ELR (cell line): ENCODE measurements at regions not wholly inside any gene's neighbourhood (a gene's known extent, or its start where the extent isn't known, plus 50 kb on each side); places are given as distances from the start of the nearest gene placed in this dataset.

Experiments
- DNase-seq: peaks from one replicate; pipeline ENCODE4 v3.0.0-alpha.2; 2015; ENCODE audit warnings: low read depth

DNA sequence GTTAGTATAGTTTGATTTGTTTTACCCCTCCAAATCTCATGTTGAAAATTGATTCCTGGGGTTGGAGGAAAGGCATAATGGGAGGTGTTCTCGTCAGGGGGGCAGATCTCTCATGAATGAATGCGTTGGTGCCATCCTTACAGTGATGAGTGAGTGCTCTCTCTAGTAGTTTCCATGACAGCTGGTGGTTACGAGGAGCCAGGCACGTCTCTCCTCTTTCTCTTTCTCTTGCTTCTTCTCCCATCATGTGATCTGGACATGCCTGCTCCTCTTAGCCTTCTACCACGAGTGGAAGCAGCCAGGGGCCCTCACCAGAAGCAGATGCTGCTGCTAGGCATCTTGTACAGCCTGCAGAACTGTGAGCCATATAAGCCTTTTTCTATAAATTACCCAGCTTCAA lies 454.1 kb downstream of the EFNA5 start:
- DNase-seq: no peak

DNA sequence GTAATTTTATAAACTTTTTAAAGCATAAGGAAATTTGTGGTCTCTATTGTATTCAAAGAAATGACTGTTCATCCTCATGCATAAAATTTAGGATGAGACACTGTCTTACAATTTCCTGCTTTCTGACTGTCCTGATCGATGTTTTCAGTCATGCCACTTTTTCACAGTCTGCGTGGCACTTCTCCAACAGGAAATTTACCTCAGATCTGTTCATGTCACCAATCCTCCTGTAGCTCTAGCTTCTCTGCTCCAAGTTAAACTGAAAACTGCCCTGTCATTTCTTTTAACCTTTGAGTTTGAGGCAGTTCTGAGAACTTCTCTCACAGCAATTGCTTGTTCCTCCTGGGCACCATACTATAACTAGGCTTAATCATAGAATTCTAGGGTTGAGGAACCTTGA lies 455.1 kb downstream of the EFNA5 start:
- DNase-seq: peak; percentile 52

DNA sequence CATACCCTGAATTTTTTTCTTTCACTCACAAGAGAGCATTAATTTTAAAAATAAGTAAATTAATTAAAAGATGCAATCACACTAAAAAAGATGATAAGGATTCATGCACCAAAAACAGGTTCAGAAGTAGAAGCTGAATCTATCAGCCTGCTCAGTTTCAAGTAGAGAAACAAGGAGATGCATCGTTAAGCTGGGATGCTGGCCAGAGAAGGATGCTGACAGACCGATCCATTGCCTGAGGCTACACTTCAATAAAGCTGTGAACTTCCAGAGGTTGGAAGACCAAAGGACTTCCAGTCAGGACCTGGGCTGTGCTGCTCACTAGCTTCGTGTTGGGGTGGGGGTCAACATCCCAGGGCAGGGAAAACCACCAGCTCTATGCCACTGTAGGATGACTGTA lies 457.7 kb downstream of the EFNA5 start:
- peak; percentile 33 for DNase-seq

DNA sequence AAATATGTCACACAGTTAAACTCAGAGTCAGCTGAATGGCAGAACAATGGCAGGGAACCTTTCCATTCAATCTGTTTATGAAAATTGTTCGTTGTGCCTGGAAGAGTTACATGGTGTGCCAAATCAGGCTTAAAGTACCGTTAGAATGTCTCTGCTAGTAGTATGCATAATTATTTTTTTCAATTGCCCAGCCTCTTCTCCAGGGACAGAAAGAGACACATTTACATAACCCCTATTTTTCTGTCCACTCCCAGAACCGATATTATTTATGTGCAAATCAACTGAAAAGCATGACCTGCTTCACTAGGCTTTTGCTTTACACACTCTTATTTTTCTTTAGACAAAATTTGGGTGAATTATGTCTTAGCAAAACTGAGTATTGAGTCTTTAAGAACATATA lies 459.1 kb downstream of the EFNA5 start:
- no peak for DNase-seq

DNA sequence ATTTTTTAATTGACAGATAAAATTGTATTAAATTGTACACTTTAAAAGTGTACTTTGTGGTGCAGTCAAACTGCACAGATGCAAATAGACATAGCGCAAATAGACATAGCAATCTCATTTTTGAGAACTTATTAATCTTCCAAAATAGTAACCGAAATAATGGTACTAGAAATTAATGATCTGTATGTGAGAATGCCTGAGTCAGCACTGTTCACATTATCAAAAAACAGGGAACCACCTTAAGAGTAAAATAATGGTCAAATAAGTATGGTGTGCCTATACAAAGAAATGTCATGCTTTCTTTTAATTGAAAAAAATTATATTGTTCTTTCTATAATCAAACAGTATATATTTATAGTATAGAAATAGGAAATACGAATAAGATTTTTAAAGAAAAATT lies 461.9 kb downstream of the EFNA5 start:
- no peak for DNase-seq

DNA sequence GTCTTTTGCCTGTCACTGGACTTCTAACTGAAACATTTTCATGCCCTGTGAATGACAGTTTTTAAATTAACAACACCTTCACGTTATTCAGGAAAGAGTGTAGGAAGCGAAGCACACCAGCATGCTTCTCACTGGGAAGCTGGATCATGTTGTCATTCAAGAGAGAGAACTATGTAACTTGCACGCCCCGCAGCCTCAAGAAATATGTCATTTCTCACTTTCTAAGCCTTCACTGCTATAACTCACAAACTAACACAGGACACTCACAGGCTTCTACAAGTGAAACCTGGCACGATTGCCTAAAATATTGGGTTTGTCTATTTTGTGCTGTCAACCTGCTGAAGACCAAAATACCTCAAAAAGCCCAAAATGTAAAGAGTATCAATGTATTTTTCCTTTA lies 466.3 kb downstream of the EFNA5 start:
- no peak for DNase-seq

DNA sequence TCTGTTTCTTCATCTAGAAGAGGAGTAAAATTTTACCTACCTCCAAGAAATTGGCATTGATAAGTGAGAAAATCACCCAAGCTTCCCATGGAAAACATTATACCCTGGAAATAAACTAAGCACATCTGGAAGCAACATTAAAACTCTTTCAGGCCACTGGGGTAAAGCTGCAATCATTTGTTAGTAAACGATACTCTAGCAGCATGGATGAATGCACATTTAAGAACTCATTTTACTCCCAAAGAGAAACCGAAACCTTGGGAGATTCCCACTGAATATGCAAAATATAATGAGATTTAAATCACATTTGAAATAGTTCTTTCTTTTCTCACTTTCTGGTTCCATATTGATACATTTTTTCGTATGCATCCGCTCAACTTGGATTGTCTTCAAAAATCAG lies 467.5 kb downstream of the EFNA5 start:
- no peak for DNase-seq

DNA sequence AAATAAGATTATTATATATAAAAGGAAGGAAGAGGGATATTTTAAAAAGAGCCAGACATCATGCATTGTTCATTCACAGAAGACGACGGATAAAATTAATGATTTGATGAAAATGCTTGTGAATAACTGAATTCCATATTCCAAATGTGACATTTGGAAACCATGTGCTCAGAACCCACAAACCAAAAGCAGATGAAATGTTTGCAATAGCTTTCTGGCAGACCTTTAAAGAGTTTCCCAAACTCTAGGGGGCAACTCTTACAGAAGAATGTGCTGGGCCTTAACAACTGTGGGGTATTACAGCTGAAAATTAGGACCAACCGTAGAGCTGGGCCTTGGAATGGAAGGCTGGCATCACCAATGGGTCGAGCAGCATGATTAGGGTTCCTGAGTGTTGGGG lies 471.0 kb downstream of the EFNA5 start:
- DNase-seq: no peak

DNA sequence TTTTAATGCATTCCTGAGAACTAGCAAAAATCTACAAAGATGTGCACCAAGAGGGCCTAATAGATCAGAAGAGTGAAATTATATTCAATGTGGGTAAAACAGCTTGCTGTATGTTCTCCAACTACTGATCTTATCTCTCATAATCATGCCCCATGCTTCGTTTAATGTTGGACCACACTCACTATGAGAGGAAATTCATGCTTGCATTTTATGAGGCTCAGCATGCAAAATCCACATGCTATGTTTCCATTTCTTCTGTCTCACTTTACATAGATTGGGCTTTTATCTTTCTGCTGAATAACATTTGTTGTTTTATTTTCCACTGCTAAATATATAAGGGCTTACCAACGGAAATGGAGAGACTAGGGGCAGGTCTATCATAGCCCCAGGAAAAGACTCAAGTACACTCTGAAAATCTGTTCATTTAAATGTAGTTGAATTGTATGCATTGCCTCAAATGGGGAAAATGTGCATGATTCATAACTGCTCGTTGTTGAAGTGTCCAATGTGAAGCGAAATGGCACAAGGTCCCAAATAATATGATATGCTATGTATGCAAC lies 474.2 kb downstream of the EFNA5 start:
- DNase-seq: no peak

DNA sequence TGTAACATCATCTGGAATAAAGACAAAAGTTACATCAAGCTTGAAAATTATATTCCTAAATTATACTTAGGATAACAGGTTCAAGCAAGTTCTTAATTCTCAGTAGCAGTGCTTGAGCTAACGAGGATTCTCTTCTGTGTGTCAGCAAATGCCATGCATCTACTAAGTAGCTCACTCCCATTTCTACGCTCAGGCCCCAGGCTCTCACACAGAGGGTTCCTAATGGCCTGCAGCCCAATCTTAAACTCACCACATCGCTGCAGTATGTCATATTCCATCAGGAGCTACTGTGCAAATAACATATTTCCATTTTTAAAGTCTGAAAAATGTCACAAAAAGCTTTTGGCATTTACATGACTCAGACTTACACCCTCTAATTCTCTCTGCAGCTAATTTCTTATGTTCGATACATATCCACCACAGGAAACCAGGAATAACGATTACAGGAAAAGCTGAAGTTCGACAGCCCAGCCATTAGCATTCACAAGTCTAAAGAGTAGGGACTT lies 474.8 kb downstream of the EFNA5 start:
- DNase-seq: no peak

DNA sequence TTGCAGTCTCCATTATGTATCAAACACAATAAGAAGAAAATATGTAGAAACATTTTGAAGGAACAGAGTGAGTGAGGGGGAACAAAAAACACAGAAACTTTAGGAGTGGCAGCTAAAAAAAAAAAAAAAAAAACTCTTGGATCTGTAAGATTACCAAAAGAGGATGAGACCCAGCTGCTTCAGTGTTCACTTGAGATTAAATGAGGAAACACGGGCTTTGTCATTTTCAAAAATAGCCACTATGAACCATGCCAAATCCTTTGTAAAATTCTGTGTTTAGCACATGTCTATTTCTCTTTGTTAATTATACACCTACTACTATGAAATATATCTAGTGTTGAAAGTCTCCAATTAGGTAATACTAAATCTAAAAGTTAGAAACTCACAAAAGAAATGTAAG lies 485.9 kb downstream of the EFNA5 start:
- DNase-seq: no peak

DNA sequence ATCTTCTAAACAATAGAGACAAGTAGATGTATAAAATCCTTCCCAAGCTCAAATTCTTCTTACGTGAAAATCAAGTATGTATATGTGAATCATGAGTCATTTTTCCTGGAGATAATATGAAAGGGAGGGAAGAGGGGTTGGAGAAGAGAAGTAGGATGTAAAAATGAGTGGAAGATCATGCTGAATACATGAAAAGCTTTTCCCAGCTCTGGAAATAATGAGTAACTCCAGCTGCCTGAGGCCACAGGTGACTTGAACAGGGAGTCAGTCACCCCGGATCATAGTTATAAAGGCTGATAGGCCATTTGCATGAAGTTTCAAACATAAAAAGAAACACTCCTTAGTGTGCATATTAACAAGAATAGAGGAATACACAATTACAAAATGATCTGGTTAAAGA lies 486.7 kb downstream of the EFNA5 start:
- DNase-seq: peak; percentile 17

DNA sequence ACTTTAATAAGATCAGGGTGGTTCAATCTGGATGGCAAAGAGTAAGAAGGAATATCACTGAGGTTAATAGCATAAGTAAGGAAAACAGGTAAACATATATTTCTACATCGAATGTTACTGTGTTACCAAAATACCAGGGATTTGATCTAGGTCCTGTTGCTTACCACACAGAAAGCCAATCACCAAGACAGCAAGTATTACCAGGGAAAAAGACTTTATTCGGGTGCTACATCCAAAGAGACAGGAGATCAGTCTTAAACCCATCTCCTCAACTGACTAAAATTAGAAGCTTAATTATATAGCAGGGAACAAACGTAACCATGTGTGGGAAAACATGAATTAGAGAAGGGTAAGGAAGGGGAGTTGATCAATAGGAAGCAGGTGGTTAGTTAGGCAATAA lies 500.1 kb downstream of the EFNA5 start:
- no peak for DNase-seq

DNA sequence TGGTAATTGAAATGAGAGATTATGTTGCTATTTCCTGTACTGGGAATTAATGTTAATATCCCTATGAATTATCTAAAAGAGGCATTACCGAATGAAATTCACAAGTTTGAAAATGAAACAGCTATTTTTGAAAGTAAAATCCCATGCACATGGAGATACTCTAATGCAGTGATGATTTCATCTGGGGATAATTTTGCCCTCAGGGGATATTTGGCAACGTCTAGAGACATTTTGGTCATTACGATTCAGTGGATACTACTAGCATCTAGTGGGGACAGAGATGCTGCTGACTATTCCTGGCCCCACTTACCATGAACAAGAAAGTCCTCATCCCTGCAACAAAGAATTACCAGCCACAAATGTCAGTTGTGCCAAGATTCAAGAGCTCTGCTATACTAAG lies 500.9 kb downstream of the EFNA5 start:
- peak; percentile 36 for DNase-seq

DNA sequence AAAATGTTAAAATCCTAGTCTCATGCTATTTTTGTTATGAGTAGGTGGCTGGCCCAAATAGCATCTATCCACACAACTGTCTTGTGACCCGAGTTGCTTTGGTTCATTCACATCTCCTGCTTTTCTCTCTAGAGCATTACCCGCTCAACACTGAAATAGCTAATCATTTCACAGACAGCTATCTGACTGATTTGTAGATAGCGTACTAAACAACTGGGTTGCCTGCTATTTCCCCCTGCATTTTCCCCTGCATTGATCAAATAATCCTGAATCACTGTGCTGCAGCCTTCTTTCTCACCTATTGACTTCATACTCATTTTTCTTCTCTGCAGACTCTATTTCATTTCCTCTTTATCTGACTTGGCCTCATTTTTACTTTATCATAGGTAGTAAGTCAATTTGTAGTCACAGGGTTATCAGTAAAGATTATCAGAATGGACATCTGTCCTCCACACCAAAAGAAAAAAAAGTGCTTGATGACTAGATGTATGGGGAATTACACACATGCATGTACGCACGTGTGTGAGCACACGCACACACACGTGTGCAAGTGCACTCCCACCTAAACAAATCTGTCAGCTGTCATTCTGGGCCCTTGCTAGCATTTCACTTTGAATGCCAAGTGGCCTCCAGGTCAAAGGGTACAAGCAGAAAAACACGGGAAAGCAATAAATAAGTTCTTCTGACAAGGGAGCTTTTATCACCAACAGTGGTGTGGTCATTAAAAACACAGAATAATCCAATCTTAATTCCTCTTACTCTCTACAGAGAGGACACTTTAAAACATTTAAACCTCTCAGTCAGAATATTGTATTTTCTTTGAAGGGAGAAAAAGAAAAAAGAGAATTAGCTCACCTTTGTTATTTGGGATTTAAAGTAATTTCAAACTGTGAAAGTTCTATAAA lies 501.6 kb downstream of the EFNA5 start:
- DNase-seq: no peak

DNA sequence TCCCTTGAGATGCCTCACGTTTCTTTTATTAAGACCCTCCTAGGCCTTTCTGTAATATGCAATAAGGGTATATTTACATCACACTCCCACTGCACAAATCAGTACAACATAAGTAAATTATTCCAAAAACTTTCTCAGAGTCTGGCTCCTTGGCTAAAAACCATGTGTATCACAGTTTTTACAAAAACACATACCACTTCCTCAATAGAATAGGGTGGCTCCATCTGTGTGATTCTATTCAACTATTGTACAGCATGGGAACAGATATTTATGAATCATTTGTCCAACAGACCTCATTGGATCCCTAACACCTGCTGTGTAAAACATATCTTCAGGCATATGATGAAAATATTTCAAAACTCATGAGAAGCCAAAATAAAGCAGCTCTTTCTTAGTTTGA lies 502.7 kb downstream of the EFNA5 start:
- DNase-seq: no peak

DNA sequence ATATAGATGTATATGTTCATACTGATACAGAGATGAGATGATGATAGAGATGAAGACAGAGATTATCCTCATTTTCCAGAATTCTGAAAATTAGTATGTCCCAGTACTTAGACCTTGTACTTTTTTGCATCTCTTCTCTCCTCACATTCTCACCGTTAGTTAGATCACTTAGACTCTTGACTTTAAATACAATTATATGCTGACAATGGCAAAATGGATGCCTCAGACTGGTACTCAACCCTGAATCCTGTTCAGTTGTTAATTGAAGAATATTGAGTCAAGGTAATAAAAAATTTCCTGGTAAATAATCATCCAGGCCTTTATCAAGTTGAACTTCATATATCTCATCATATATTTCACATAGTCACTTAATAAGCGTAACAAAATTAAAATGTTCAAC lies 505.4 kb downstream of the EFNA5 start:
- no peak for DNase-seq

DNA sequence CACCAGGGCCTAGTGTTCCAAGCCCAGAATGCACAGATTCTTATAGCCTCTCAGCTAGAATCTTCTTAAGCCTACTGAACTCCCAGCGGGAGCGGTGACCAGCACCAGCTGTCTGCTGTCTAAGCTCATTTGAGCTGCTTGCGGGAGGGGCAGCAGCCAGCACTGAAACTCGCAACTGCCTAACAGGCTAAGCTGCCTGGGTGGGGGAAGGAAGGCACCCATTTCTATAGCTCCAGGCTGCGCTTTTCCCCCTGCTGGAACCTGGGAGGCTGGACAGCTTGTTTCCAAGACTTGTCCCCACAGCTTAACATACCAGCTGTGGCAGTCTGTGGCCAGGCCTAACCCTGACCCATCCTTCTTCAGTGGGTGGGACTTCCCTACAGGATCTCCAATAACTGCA lies 512.9 kb downstream of the EFNA5 start:
- no peak for DNase-seq

DNA sequence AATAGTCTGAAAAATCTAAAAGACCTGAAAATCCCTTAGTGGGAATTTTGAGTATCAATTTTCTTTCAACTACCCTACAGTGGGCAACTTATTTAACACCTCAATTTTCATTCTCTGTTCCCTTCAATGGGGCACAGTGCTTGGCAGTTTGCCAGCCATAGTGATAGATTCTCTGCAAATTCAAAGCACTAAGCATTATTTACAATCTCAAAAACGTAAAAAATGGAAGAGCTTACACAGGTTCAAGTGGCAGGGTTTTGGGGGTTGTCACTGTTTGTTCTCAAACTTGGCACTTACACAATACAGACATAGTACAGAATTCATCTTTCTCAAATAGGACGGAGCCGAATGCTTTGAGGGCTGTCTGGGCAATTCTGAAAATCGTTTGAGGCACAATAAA lies 515.0 kb downstream of the EFNA5 start:
- DNase-seq: no peak

DNA sequence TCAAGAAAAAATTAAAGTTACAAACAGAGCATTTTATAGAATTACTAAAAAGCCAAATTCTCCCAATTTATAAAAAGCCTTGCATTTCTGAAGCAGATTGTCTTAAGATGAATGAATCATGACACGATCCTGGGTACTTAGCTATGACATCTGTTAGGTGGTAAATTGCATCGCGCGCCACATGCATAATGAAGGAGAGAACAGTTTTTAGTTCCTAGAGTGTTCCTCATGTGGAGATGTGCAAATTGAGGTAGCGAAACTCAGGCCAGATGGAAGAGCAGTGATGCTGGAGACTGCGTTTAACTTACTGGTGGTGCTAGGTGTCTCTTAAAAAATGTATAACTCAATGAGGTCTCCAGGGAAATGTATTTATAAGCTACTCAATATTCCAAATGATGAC lies 516.1 kb downstream of the EFNA5 start:
- no peak for DNase-seq

DNA sequence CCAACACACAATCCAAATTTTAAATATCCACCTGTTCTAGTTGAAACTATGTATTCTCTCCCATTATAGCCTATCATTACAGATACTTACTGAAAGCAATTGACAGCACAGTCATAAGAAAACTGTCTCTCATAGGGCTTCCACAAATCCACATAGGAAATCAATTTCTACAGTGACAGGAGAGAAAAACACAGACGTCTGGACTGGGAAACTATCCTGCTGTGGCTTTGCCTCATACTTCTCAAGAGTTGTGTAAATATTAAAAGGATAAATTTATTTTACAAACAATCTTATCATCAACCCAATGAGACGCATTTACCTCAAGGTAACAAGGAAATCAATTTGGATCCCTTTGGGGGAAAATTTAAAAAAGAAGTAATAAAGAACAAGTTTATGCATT lies 517.5 kb downstream of the EFNA5 start:
- DNase-seq: no peak

DNA sequence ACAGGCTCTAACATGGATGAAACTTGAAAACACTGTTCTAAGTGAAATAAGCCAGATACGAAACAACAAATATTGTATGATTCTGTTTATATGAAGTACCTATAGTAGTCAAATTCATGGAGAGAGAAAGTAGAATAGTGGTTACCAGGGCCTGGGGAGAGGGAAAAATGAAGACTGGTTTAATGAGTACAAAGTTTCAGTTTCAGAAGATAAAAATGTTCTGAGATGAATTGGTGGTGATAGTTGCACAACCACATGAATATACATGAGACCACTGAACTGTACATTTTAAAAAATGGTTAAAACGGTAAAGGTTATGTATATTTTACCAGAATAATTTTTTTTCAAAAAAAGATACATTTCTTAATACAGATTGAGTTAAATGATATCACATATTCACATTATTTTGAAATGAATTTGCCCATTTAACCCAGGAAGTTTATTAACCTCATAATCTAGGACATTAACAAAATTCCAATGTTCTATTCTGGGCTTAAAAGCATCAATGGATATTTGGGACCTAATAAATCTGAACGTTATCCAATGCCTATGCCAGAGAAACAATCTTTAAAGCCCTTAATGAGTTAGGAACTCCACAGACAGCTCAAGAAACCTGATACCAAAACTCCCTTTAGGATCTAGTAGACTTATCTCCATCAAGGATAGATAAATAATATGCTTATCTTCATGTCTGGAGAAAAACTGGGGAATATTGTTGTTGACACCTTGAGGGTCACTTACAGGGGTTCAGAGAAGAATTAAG lies 521.3 kb downstream of the EFNA5 start:
- no peak for DNase-seq

DNA sequence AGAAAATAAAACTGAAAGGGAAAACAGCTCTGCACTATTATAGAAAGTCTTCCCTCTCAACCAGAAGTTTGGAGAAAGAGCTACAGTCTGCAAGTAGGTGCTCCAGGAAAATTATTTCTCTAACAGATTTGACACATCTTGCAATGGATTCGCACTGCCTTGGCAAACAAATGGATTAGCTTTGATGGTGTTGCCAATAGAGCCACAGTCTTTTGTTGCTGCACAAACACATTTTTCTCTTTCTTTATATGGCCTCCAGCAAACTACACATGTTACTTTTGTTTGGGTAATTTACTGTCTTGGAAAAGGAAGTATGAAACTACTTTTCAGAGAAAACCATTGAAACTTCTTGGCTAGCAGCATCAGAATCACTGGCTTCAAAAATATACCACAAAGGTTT lies 523.1 kb downstream of the EFNA5 start:
- DNase-seq: no peak
